Left colon (tissue), 2 donors: ENCODE measurements at regions not wholly inside any gene's neighbourhood (a gene's known extent, or its start where the extent isn't known, plus 50 kb on each side); places are given as distances from the start of the nearest gene placed in this dataset.
"Not testable (repeated sequence)": the region's sequence is repeated elsewhere in the genome, so short reads cannot be mapped to it uniquely, and the experiment has no call there.

Source experiments
- ATAC-seq: fragments of 200-7000 bp; cut with Tn5 transposase; one replicate; pipeline ENCODE4 v1.9.1; 2020; ENCODE audit warnings: mild to moderate bottlenecking, moderate library complexity
- DNase-seq, 2 donors: peaks; one replicate each; pipeline ENCODE4 v3.0.0-alpha.2; 2020
- intact Hi-C, 2 donors: fragments of 100-400 bp; cut with DNase I in 1 of 2; cut with micrococcal nuclease in 1 of 2; formaldehyde crosslinking; loops; one replicate each; pipeline versions ENCODE4 v1.11.2 to v1.14.0; 2022; cut with DNase I, micrococcal nuclease
- donor health status: DM: no; HTN: no; CAD: no.
- donor health status: DM: yes; HTN: yes; CAD: no.

GRCh38 chrX:1105671-1106419, 106.6 kb downstream of the CRLF2 start:
- no peak for ATAC-seq
- DNase-seq, result no peak
- intact Hi-C loops, result no loop called here

GRCh38 chrX:1105031-1105430, 107.4 kb downstream of the CRLF2 start:
- DNase-seq, intact Hi-C loops: not testable (repeated sequence)

GRCh38 chrX:1103360-1103759, 109.1 kb downstream of the CRLF2 start:
- no peak for DNase-seq
- no peak for ATAC-seq

More at GRCh38 chrX:1105031-1105430, 107.4 kb downstream of the CRLF2 start:
- not testable (repeated sequence) for ATAC-seq

GRCh38 chrX:1102786-1103185, 109.7 kb downstream of the CRLF2 start:
- intact Hi-C loops, result no loop called here
- ATAC-seq, result no peak
- DNase-seq, result no peak

More at GRCh38 chrX:1103360-1103759, 109.1 kb downstream of the CRLF2 start:
- intact Hi-C loops, result no loop called here

GRCh38 chrX:1102221-1102620, 110.2 kb downstream of the CRLF2 start:
- ATAC-seq, intact Hi-C loops, DNase-seq: not testable (repeated sequence)

- DNase-seq, result no peak
- intact Hi-C loops, result no loop called here
- ATAC-seq, result no peak
These were observed 113.2 kb downstream of the CRLF2 start for GRCh38 chrX:1099146-1099770.

- no peak for ATAC-seq
- intact Hi-C loops, result no loop called here
- no peak for DNase-seq
These were observed 115.1 kb downstream of the CRLF2 start for GRCh38 chrX:1097328-1097727.

GRCh38 chrX:1094566-1095333, 117.7 kb downstream of the CRLF2 start:
- intact Hi-C loops, result no loop called here
- no peak for ATAC-seq
- no peak for DNase-seq

- intact Hi-C loops, result no loop called here
- ATAC-seq (no peak), DNase-seq (no peak)
These were observed 118.6 kb downstream of the CRLF2 start for GRCh38 chrX:1093586-1094421.

- intact Hi-C loops, result no loop called here
- ATAC-seq (no peak), DNase-seq (no peak)
These were observed 119.3 kb downstream of the CRLF2 start for GRCh38 chrX:1093121-1093520.

- no peak for DNase-seq
- intact Hi-C loops, result no loop called here
- no peak for ATAC-seq
These were observed 125.7 kb downstream of the CRLF2 start for GRCh38 chrX:1086444-1087409.

GRCh38 chrX:1085871-1086270, 126.6 kb downstream of the CRLF2 start:
- ATAC-seq, intact Hi-C loops: not testable (repeated sequence)

GRCh38 chrX:1084689-1085088, 127.8 kb downstream of the CRLF2 start:
- ATAC-seq, result no peak
- DNase-seq, result no peak
- intact Hi-C loops, result no loop called here

More at GRCh38 chrX:1085871-1086270, 126.6 kb downstream of the CRLF2 start:
- not testable (repeated sequence) for DNase-seq

GRCh38 chrX:1076871-1077651, 135.4 kb downstream of the CRLF2 start:
- intact Hi-C loops, result no loop called here
- no peak for ATAC-seq
- DNase-seq, result no peak

GRCh38 chrX:1075741-1076140, 136.7 kb downstream of the CRLF2 start:
- no peak for ATAC-seq
- no peak for DNase-seq
- intact Hi-C loops, result no loop called here

GRCh38 chrX:1075156-1075555, 137.3 kb downstream of the CRLF2 start:
- intact Hi-C loops, result no loop called here
- ATAC-seq (no peak), DNase-seq (no peak)

- no peak for DNase-seq
- intact Hi-C loops, result no loop called here
- ATAC-seq, result no peak
These were observed 137.7 kb downstream of the CRLF2 start for GRCh38 chrX:1074755-1075154.
